Stomach (tissue), 8 donors: ENCODE measurements at regions not wholly inside any gene's neighbourhood (a gene's known extent, or its start where the extent isn't known, plus 50 kb on each side); places are given as distances from the start of the nearest gene placed in this dataset.

Experiments
- DNase-seq, 2 donors: peaks; one replicate each; pipeline versions ENCODE4 v3.0.0 to v3.0.0-alpha.2; 2013 to 2019
- H3K27ac ChIP-seq, 5 donors: fragments of 200-600 bp in 4 of 5; sonication (generic) in 4 of 5; one replicate each; pipeline ENCODE4 v1.5.1; 2013 to 2019; ENCODE audit warnings: mild to moderate bottlenecking in 1 of 5, moderate library complexity in 1 of 5
- H3K27me3 ChIP-seq, 3 donors: fragments of 200-600 bp; sonication (generic); one replicate each; pipeline ENCODE4 v1.5.1; 2017 to 2019; ENCODE audit warnings: mixed run types in 1 of 3
- H3K36me3 ChIP-seq, 4 donors: fragments of 200-600 bp; sonication (generic); 1 replicate in 3 of 4; 2 replicates in 1 of 4; pipeline ENCODE4 v1.5.1; 2016 to 2019
- H3K4me1 ChIP-seq, 4 donors: fragments of 200-600 bp; sonication (generic); one replicate each; pipeline ENCODE4 v1.5.1; 2016 to 2019
- H3K4me3 ChIP-seq, 4 donors: fragments of 200-600 bp; sonication (generic) in 3 of 4; one replicate each; pipeline ENCODE4 v1.5.1; 2016 to 2019; ENCODE audit warnings: mild to moderate bottlenecking in 1 of 4
- H3K9me3 ChIP-seq, 4 donors: fragments of 200-600 bp; sonication (generic); one replicate each; pipeline ENCODE4 v1.5.1; 2016 to 2019
- CTCF ChIP-seq, 7 experiments: fragments of 450-650 bp in 4 of 7; fragments of 200-600 bp in 3 of 7; sonication (generic) in 3 of 7; IDR thresholded peaks; one replicate each; pipeline ENCODE4 v1.5.1; 2016 to 2019; ENCODE audit warnings: antibody characterized with exemption in 7 of 7, control low read depth in 2 of 7, mild to moderate bottlenecking in 1 of 7
- EP300 ChIP-seq: sonication (generic); formaldehyde crosslinking; IDR thresholded peaks from one replicate; pipeline ENCODE4 v1.6.1; 2017; ENCODE audit warnings: antibody characterized with exemption
- POLR2A ChIP-seq, 4 donors: fragments of 450-650 bp; IDR thresholded peaks; one replicate each; pipeline ENCODE4 v1.6.1; 2016; ENCODE audit warnings: antibody characterized with exemption in 4 of 4, control low read depth in 2 of 4, mild to moderate bottlenecking in 1 of 4, moderate library complexity in 1 of 4
- POLR2AphosphoS5 ChIP-seq, 3 donors: sonication (generic); formaldehyde crosslinking; IDR thresholded peaks; one replicate each; pipeline ENCODE4 v1.6.1; 2016; ENCODE audit warnings: antibody characterized with exemption in 3 of 3
- WGBS, 5 donors: extraction: QIAGEN DNeasy Blood & Tissue Kit in 3 of 5; methylation state at CpG; one replicate each; pipeline versions ENCODE4 v1.1.5 to v1.1.7; 2013 to 2018; 5-methylcytosine and 5-hydroxymethylcytosine counted together
- intact Hi-C: fragments of 100-400 bp; cut with DNase I; formaldehyde crosslinking; loops from one replicate; pipeline ENCODE4 v1.15.1; 2023; ENCODE audit warnings: low total_unique reads
- donor health status: healthy with polysubstance abuse.
- donor health status: Bipolar disorder and iron deficiency.
- donor health status: healthy.

- no peaks in the 10 kb centered on the region for H3K27me3 ChIP-seq
- no peak for TF ChIP-seq CTCF (IDR thresholded peaks at IDR 0.05)
- TF ChIP-seq POLR2AphosphoS5 (IDR thresholded peaks at IDR 0.05) = no peak
- no peak for TF ChIP-seq POLR2A (IDR thresholded peaks at IDR 0.05)
- TF ChIP-seq EP300 = no peak
- WGBS, 5 donors = 19 to 46% (median 28%) methylated on average over 2 of the region's 2 CpGs
These were observed 437.1 kb downstream of the SHQ1 start for GRCh38 chr3:72411126-72411525.

GRCh38 chr3:72408983-72409779, 439.1 kb downstream of the SHQ1 start:
- Histone ChIP-seq H3K4me3 (no peak overlapping the region), H3K27me3 (no peaks in the 10 kb centered on the region), H3K27ac (no peak overlapping the region), H3K9me3 (no peaks in the 10 kb centered on the region), H3K36me3 (no peaks in the 10 kb centered on the region), H3K4me1 (peaks cover 41 to 95% (median 72%) of the 10 kb centered on the region in 4 donors)
- TF ChIP-seq EP300 (no peak), POLR2A (IDR thresholded peaks at IDR 0.05) (no peak), POLR2AphosphoS5 (IDR thresholded peaks at IDR 0.05) (no peak), CTCF (IDR thresholded peaks at IDR 0.05) (no peak)
- 86 to 92% (median 89%) methylated on average over 5 of the region's 5 CpGs for WGBS, 5 donors
- no peak for DNase-seq
- intact Hi-C loops = no loop called here

More at GRCh38 chr3:72411126-72411525, 437.1 kb downstream of the SHQ1 start:
- Histone ChIP-seq H3K4me1 (peaks cover 29 to 90% (median 67%) of the 10 kb centered on the region in 4 donors), H3K36me3 (no peaks in the 10 kb centered on the region), H3K9me3 (no peaks in the 10 kb centered on the region), H3K4me3 (no peak overlapping the region), H3K27ac (no peak overlapping the region)
- no peak for DNase-seq
- intact Hi-C loops = no loop called here

GRCh38 chr3:72407766-72408165, 440.5 kb downstream of the SHQ1 start:
- no peaks in the 10 kb centered on the region for H3K9me3 ChIP-seq
- no peaks in the 10 kb centered on the region for H3K36me3 ChIP-seq
- 69 to 82% (median 73%) methylated on average over 6 of the region's 6 CpGs for WGBS, 5 donors
- peaks cover 44 to 99% (median 73%) of the 10 kb centered on the region in 4 donors for H3K4me1 ChIP-seq
- no peaks in the 10 kb centered on the region for H3K27me3 ChIP-seq
- intact Hi-C loops = no loop called here
- H3K4me3 ChIP-seq = no peak overlapping the region
- peak in 1 of 2 donors; percentile 16 for DNase-seq
- no peak for TF ChIP-seq POLR2AphosphoS5 (IDR thresholded peaks at IDR 0.05)
- no peak for TF ChIP-seq POLR2A (IDR thresholded peaks at IDR 0.05)
- TF ChIP-seq CTCF (IDR thresholded peaks at IDR 0.05) = no peak
- TF ChIP-seq EP300 = no peak
- no peak overlapping the region for H3K27ac ChIP-seq

GRCh38 chr3:72405943-72406566, 442.2 kb downstream of the SHQ1 start:
- Histone ChIP-seq H3K27ac (no peak overlapping the region), H3K4me3 (no peak overlapping the region), H3K4me1 (peaks cover 32 to 89% (median 59%) of the 10 kb centered on the region in 4 donors), H3K9me3 (no peaks in the 10 kb centered on the region), H3K36me3 (no peaks in the 10 kb centered on the region), H3K27me3 (no peaks in the 10 kb centered on the region)
- 32 to 44% (median 40%) methylated on average over 6 to 7 of the region's 7 CpGs for WGBS, 5 donors
- TF ChIP-seq EP300 (no peak), CTCF (IDR thresholded peaks at IDR 0.05) (no peak), POLR2A (IDR thresholded peaks at IDR 0.05) (no peak), POLR2AphosphoS5 (IDR thresholded peaks at IDR 0.05) (no peak)
- intact Hi-C loops = no loop called here
- DNase-seq = peak in 1 of 2 donors; percentile 25
